GM20000 (cell line): ENCODE measurements at regions not wholly inside any gene's neighbourhood (a gene's known extent, or its start where the extent isn't known, plus 50 kb on each side); places are given as distances from the start of the nearest gene placed in this dataset.

Source experiments
- DNase-seq: peaks from one replicate; pipeline ENCODE4 v3.0.0; 2012; ENCODE audit warnings: low spot score
- TF ChIP-seq, protein P1 (sequence below): IDR thresholded peaks from 2 replicates; pipeline ENCODE4 v1.5.1; 2012; ENCODE audit warnings: mild to moderate bottlenecking, control low read depth; ENCODE audit errors: extremely low read depth, missing control alignments

DNA sequence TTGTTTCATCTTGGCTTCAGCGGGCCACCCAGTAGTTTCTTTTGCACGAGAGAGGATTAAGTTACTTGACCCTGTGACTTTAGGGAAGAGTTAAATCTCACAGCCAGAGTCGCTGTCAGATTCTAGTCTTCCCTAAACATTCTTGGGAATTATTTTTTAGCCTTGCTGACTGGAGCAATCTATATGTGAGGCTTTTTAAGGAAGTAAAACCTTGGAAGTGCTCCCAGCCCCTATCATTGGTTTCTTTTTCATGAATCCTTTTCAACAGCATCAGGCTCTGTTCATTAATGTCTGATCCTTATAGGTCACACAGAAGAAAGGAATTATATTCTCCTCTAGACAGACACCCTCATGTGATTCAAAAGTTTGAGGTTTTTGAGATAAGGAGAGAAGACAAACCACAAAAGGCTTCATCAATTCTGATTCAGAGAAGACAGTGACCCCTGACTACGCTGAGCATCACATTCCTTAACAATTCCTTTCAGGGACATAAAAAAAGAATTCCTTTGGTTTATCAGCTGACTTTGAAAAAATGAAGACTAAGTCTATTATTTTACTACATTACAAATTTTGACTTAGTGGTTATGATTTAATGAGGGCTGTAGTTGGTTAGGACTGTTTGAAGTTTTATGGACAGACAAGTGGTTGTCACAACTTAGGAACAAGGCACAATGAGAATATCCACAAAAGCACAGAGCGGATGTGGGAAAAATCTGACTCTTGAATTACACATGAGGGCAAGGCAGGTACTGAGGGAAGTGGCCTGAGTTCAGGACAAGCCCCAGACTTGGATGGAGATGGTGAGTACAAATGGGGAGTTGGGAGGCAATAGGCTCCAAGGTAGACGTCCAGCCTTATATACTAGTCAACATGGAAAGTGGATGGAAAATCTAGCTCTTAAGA lies 171.1 kb upstream of the STT3B start:
- TF ChIP-seq, protein P1, sequence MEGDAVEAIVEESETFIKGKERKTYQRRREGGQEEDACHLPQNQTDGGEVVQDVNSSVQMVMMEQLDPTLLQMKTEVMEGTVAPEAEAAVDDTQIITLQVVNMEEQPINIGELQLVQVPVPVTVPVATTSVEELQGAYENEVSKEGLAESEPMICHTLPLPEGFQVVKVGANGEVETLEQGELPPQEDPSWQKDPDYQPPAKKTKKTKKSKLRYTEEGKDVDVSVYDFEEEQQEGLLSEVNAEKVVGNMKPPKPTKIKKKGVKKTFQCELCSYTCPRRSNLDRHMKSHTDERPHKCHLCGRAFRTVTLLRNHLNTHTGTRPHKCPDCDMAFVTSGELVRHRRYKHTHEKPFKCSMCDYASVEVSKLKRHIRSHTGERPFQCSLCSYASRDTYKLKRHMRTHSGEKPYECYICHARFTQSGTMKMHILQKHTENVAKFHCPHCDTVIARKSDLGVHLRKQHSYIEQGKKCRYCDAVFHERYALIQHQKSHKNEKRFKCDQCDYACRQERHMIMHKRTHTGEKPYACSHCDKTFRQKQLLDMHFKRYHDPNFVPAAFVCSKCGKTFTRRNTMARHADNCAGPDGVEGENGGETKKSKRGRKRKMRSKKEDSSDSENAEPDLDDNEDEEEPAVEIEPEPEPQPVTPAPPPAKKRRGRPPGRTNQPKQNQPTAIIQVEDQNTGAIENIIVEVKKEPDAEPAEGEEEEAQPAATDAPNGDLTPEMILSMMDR: no peak

DNA sequence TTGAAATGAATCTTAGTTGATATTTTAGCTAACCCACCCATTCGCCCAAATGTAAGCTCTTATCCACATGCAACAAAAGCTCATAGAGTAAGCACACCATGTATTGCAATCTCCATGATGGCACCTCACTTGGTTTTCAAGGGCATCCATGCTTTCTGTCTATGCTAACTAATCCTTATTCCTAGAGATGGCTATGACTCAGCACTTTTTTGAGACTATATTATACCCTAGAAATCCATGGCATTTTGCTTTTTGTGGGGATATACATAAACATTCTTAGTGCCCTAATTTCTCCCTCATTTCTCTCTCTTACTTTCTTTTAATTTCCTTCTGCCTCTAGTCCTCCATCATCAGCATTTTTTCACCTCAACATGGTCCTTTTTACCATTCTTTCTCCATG lies 168.5 kb upstream of the STT3B start:
- DNase-seq: no peak
- TF ChIP-seq, protein P1: no peak

More for the DNA sequence above, 171.1 kb upstream of the STT3B start:
- no peak for DNase-seq

DNA sequence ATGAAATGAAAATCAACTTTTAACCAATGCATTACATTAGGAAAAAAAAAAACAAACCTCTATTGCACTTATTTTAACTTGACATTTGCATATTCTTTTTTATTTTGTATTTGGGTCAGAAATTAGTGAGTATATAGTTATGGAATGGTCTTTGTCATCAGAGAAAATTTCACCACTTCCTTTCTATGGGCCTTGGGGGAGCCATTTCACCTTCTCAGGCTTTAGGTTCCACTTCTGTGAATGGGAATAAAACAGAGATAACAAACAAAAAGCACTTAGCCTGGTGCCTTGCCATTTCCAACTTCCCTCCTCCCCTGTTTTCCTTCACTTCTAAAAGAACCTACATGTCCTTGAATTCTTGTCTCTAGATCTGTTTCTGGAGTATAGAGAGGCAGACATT lies 168.0 kb upstream of the STT3B start:
- TF ChIP-seq, protein P1: no peak
- no peak for DNase-seq

DNA sequence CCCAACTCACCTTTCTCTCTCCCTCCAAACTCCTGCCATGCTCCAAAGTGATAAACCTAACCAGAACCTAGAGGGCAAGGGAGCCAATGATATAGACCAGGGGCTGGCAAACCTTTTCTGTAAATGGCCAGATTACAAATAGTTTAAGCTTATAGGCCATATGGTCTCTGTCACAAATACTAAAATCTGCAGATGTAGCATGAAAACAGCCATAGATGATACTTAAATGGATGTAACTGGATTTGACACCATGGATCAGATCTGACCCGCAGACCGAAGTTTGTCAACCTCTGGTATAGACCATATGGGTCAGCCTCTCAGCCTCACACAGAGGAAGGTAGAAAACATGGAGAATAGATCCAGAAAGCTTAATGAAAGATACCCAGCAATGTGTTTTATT lies 165.2 kb upstream of the STT3B start:
- DNase-seq: no peak
- TF ChIP-seq, protein P1: no peak

DNA sequence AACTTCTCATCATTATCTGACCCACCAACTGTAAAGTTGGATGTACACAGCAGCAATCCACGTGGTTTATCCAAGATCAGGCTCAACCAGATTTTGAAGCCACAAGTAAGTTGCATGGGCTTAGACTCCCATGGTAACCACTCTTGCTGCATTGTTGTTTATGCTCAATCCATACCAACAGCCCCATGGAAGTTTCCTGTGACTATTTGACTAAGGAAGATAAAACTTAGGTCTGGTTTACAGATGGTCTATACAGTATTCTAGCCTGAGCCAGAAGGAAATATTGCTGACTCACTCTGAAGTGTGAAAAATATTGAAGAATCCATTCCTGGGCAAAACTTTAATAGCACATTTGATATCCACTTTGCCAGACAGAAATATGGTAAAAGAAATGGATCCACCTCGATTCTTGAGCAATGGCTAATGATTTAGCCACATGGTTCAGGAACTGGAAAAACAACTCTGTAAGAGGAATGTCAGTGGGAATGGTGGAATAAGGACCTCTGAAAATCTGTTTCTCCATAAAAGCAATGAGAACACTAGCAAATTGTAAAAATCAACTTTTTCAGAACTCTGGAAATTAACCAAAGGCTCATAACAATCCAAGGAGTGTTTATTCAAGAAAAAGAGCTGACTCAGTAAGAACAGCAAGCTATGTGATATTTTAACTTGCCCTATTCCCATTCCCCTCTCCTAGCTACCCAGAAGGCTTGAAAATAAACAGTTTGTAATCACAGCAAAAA lies 162.9 kb upstream of the STT3B start:
- TF ChIP-seq, protein P1: no peak
- DNase-seq: no peak

DNA sequence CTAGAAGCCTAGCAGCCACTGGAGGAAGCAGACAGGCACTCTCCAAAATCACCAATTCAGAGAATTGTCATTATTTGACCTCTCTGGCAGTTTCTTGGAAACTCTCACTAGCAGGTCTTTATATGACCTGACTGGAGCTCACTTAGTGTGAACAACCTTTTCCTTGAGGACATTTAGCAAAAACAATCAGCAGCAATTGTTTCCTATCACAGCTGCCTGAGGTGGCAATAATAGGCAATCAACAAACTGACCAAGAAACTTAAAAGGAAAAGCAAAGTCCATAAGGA lies 162.4 kb upstream of the STT3B start:
- TF ChIP-seq, protein P1: no peak
- DNase-seq: no peak

DNA sequence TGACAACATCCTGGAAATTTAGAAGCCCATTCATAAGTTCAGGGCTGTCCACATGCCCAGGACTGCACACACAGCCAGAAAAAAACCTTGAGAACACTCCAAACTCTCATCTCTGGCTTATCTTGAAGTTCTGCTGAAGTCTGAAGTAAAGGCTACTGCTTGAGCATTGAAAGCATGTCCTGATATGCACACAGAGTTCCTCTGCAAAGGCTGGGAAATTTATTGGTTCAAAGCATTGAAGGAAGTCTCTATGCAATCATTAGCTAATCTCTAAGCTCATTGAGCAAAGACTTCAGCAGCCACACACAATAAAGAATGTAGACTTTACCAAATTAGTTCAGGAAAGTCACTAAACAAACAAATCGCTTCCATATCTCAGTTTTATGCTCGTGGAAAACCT lies 162.0 kb upstream of the STT3B start:
- TF ChIP-seq, protein P1: no peak

More for the DNA sequence above, 162.0 kb upstream of the STT3B start:
- no peak for DNase-seq
